ENCODE measurements at regions not wholly inside any gene's neighbourhood (a gene's known extent, or its start where the extent isn't known, plus 50 kb on each side); places are given as distances from the start of the nearest gene placed in this dataset.

GRCh38 chr18:73973972-73974371 lies 173.7 kb downstream of the FBXO15 start:
- TF ChIP-seq CTCF (IDR thresholded peaks at IDR 0.05) (no peak), POLR2A (IDR thresholded peaks at IDR 0.05) (no peak)
